ENCODE measurements at regions not wholly inside any gene's neighbourhood (a gene's known extent, or its start where the extent isn't known, plus 50 kb on each side); places are given as distances from the start of the nearest gene placed in this dataset.

- ATAC-seq (no peak), DNase-seq (no peak)
- Histone ChIP-seq H3K4me3 (ENCODE audit: low read length) (no peak overlapping the region), H3K4me1 (ENCODE audit: control insufficient read depth, insufficient read depth, low read length) (no peaks in the 10 kb centered on the region), H3K9me3 (ENCODE audit: control insufficient read depth, low read length) (no peaks in the 10 kb centered on the region), H3K27ac (ENCODE audit: low read length) (no peak overlapping the region), H3K27me3 (ENCODE audit: control insufficient read depth, insufficient read depth) (no peaks in the 10 kb centered on the region)
- 94% methylated on average over 10 of the region's 10 CpGs for WGBS
- intact Hi-C loops (cut with DNase I): no loop called here
Observed at GRCh38 chr20:57783956-57784837, 74.4 kb upstream of the PMEPA1 start.

- peak in 1 of 2 donors; percentile 9 for ATAC-seq
- H3K4me3 ChIP-seq (ENCODE audit: low read length): no peak overlapping the region
- no peaks in the 10 kb centered on the region for H3K27me3 ChIP-seq (ENCODE audit: control insufficient read depth, insufficient read depth)
- no peaks in the 10 kb centered on the region for H3K9me3 ChIP-seq (ENCODE audit: control insufficient read depth, low read length)
- no peaks in the 10 kb centered on the region for H3K4me1 ChIP-seq (ENCODE audit: control insufficient read depth, insufficient read depth, low read length)
- intact Hi-C loops (cut with DNase I): no loop called here
- 72% methylated on average over 4 of the region's 4 CpGs for WGBS
- no peak overlapping the region for H3K27ac ChIP-seq (ENCODE audit: low read length)
- DNase-seq: no peak
Observed at GRCh38 chr20:57783196-57783595, 73.4 kb upstream of the PMEPA1 start.

GRCh38 chr20:57782631-57783041 is 72.8 kb upstream of the PMEPA1 start:
- no peak overlapping the region for H3K27ac ChIP-seq (ENCODE audit: low read length)
- no peaks in the 10 kb centered on the region for H3K4me1 ChIP-seq (ENCODE audit: control insufficient read depth, insufficient read depth, low read length)
- H3K9me3 ChIP-seq (ENCODE audit: control insufficient read depth, low read length): no peaks in the 10 kb centered on the region
- no peaks in the 10 kb centered on the region for H3K27me3 ChIP-seq (ENCODE audit: control insufficient read depth, insufficient read depth)
- WGBS: 62% methylated on average over 12 of the region's 12 CpGs
- no peak for ATAC-seq
- intact Hi-C loops (cut with DNase I): no loop called here
- no peak overlapping the region for H3K4me3 ChIP-seq (ENCODE audit: low read length)
- DNase-seq: no peak

GRCh38 chr20:57781901-57782300 is 72.1 kb upstream of the PMEPA1 start:
- 88% methylated on average over 7 of the region's 7 CpGs for WGBS
- intact Hi-C loops (cut with DNase I): no loop called here
- no peak overlapping the region for H3K4me3 ChIP-seq (ENCODE audit: low read length)

GRCh38 chr20:57780906-57781305 is 71.1 kb upstream of the PMEPA1 start:
- WGBS: 91% methylated on average over 4 of the region's 4 CpGs
- Histone ChIP-seq H3K27me3 (ENCODE audit: control insufficient read depth, insufficient read depth) (no peaks in the 10 kb centered on the region), H3K27ac (ENCODE audit: low read length) (no peak overlapping the region), H3K4me1 (ENCODE audit: control insufficient read depth, insufficient read depth, low read length) (no peaks in the 10 kb centered on the region), H3K9me3 (ENCODE audit: control insufficient read depth, low read length) (no peaks in the 10 kb centered on the region), H3K4me3 (ENCODE audit: low read length) (no peak overlapping the region)
- ATAC-seq (no peak), DNase-seq (no peak)
- intact Hi-C loops (cut with DNase I): no loop called here

More at GRCh38 chr20:57781901-57782300, 72.1 kb upstream of the PMEPA1 start:
- DNase-seq (no peak), ATAC-seq (no peak)
- no peak overlapping the region for H3K27ac ChIP-seq (ENCODE audit: low read length)
- no peaks in the 10 kb centered on the region for H3K4me1 ChIP-seq (ENCODE audit: control insufficient read depth, insufficient read depth, low read length)
- no peaks in the 10 kb centered on the region for H3K27me3 ChIP-seq (ENCODE audit: control insufficient read depth, insufficient read depth)
- no peaks in the 10 kb centered on the region for H3K9me3 ChIP-seq (ENCODE audit: control insufficient read depth, low read length)

GRCh38 chr20:57780398-57780797 is 70.6 kb upstream of the PMEPA1 start:
- no peak for ATAC-seq
- no peaks in the 10 kb centered on the region for H3K27me3 ChIP-seq (ENCODE audit: control insufficient read depth, insufficient read depth)
- intact Hi-C loops (cut with DNase I): no loop called here

GRCh38 chr20:57779401-57780003 is 69.7 kb upstream of the PMEPA1 start:
- no peak overlapping the region for H3K4me3 ChIP-seq (ENCODE audit: low read length)
- H3K27me3 ChIP-seq (ENCODE audit: control insufficient read depth, insufficient read depth): no peaks in the 10 kb centered on the region
- H3K9me3 ChIP-seq (ENCODE audit: control insufficient read depth, low read length): no peaks in the 10 kb centered on the region
- intact Hi-C loops (cut with DNase I): no loop called here
- WGBS: 82% methylated on average over 9 of the region's 9 CpGs
- DNase-seq (no peak), ATAC-seq (no peak)
- no peaks in the 10 kb centered on the region for H3K4me1 ChIP-seq (ENCODE audit: control insufficient read depth, insufficient read depth, low read length)
- H3K27ac ChIP-seq (ENCODE audit: low read length): no peak overlapping the region

More at GRCh38 chr20:57780398-57780797, 70.6 kb upstream of the PMEPA1 start:
- 71% methylated on average over 5 of the region's 5 CpGs for WGBS
- DNase-seq: no peak
- Histone ChIP-seq H3K9me3 (ENCODE audit: control insufficient read depth, low read length) (no peaks in the 10 kb centered on the region), H3K27ac (ENCODE audit: low read length) (no peak overlapping the region), H3K4me3 (ENCODE audit: low read length) (no peak overlapping the region), H3K4me1 (ENCODE audit: control insufficient read depth, insufficient read depth, low read length) (no peaks in the 10 kb centered on the region)

- Histone ChIP-seq H3K4me3 (ENCODE audit: low read length) (no peak overlapping the region), H3K4me1 (ENCODE audit: control insufficient read depth, insufficient read depth, low read length) (no peaks in the 10 kb centered on the region), H3K27ac (ENCODE audit: low read length) (no peak overlapping the region), H3K27me3 (ENCODE audit: control insufficient read depth, insufficient read depth) (no peaks in the 10 kb centered on the region), H3K9me3 (ENCODE audit: control insufficient read depth, low read length) (no peaks in the 10 kb centered on the region)
- ATAC-seq (no peak), DNase-seq (no peak)
- intact Hi-C loops (cut with DNase I): no loop called here
- 89% methylated on average over 2 of the region's 2 CpGs for WGBS
Observed at GRCh38 chr20:57777911-57778310, 68.1 kb upstream of the PMEPA1 start.

- 92% methylated on average over 5 of the region's 5 CpGs for WGBS
- H3K27me3 ChIP-seq (ENCODE audit: control insufficient read depth, insufficient read depth): no peaks in the 10 kb centered on the region
Observed at GRCh38 chr20:57774951-57775350, 65.1 kb upstream of the PMEPA1 start.

GRCh38 chr20:57774111-57774880 is 64.5 kb upstream of the PMEPA1 start:
- Histone ChIP-seq H3K27ac (ENCODE audit: low read length) (no peak overlapping the region), H3K4me1 (ENCODE audit: control insufficient read depth, insufficient read depth, low read length) (no peaks in the 10 kb centered on the region), H3K4me3 (ENCODE audit: low read length) (no peak overlapping the region), H3K9me3 (ENCODE audit: control insufficient read depth, low read length) (no peaks in the 10 kb centered on the region), H3K27me3 (ENCODE audit: control insufficient read depth, insufficient read depth) (no peaks in the 10 kb centered on the region)
- DNase-seq (no peak), ATAC-seq (no peak)
- WGBS: 97% methylated on average over 12 of the region's 12 CpGs
- intact Hi-C loops (cut with DNase I): no loop called here

More at GRCh38 chr20:57774951-57775350, 65.1 kb upstream of the PMEPA1 start:
- Histone ChIP-seq H3K4me1 (ENCODE audit: control insufficient read depth, insufficient read depth, low read length) (no peaks in the 10 kb centered on the region), H3K27ac (ENCODE audit: low read length) (no peak overlapping the region), H3K4me3 (ENCODE audit: low read length) (no peak overlapping the region), H3K9me3 (ENCODE audit: control insufficient read depth, low read length) (no peaks in the 10 kb centered on the region)
- DNase-seq: no peak
- intact Hi-C loops (cut with DNase I): no loop called here
- ATAC-seq: no peak
